HepG2 (cell line): ENCODE measurements at regions not wholly inside any gene's neighbourhood (a gene's known extent, or its start where the extent isn't known, plus 50 kb on each side); places are given as distances from the start of the nearest gene placed in this dataset.

Experiments
- ATAC-seq: fragments of 200-7000 bp; cut with Tn5 transposase; 3 replicates; pipeline ENCODE4 v1.9.1; 2020; ENCODE audit warnings: mild to moderate bottlenecking, moderate library complexity
- BruUV-seq: library from RNA; stranded (reverse); fragments of 400-500 nt; replicated peaks from 2 replicates; lab custom pipeline; 2021; lab: Mats Ljungman, UMichigan
- CTCF ChIA-PET: fragments of 300-600 bp; formaldehyde crosslinking; extraction: SDS; loops from one replicate; lab custom pipeline; 2021; ENCODE audit warnings: low total read pairs, inconsistent platforms, low intra/inter-chr PET ratio; lab: Yijun Ruan, JAX
- POLR2A ChIA-PET: fragments of 350-600 bp; sonication (Branson Sonifier 250); formaldehyde crosslinking; loops from one replicate; lab custom pipeline; 2020; ENCODE audit warnings: antibody characterized with exemption, inconsistent platforms; lab: Yijun Ruan, JAX
- DNase-seq: peaks from one replicate; pipeline ENCODE4 v3.0.0-alpha.2; 2015; ENCODE audit warnings: low spot score
- FAIRE-seq: peaks from 3 replicates; lab custom pipeline; 2011; peaks lifted over from hg19 to GRCh38; lab: Jason Lieb, UNC
- H2AFZ ChIP-seq: one replicate; pipeline ENCODE4 v1.6.1; 2011; ENCODE audit warnings: low read length, inconsistent platforms
- H3K27ac ChIP-seq: fragments of 300-600 bp; 3 replicates; pipeline ENCODE4 v1.8.0; 2011; ENCODE audit warnings: mixed run types, mild to moderate bottlenecking, mixed read lengths, low read length, inconsistent platforms; ENCODE audit not compliant: insufficient read depth; ENCODE audit errors: extremely low read length
- H3K27me3 ChIP-seq, 2 experiments: fragments of 200-600 bp in 1 of 2; 2 replicates in 1 of 2; 3 replicates in 1 of 2; pipeline versions ENCODE4 v1.6.0 to v1.8.0; 2011; ENCODE audit warnings: low read length in 2 of 2, mild to moderate bottlenecking in 2 of 2, moderate library complexity in 2 of 2, inconsistent platforms in 1 of 2; ENCODE audit not compliant: insufficient read depth in 2 of 2, control insufficient read depth in 1 of 2
- H3K36me3 ChIP-seq, 2 experiments: fragments of 200-600 bp in 1 of 2; replicated peaks in 1 of 2; 2 replicates in 1 of 2; 3 replicates in 1 of 2; pipeline versions ENCODE4 v1.5.1 to v1.8.0; 2011; ENCODE audit warnings: low read length in 2 of 2, inconsistent platforms in 1 of 2; ENCODE audit not compliant: insufficient read depth in 2 of 2, control insufficient read depth in 1 of 2
- H3K4me1 ChIP-seq: 2 replicates; pipeline ENCODE4 v1.5.1; 2012; ENCODE audit warnings: low read length, inconsistent platforms; ENCODE audit not compliant: insufficient read depth
- H3K4me2 ChIP-seq: 2 replicates; pipeline ENCODE4 v1.6.0; 2011; ENCODE audit warnings: low read depth, low read length, inconsistent platforms
- H3K4me3 ChIP-seq, 3 experiments: fragments of 200-600 bp in 1 of 3; sonication (generic), shearing (Covaris generic) in 1 of 3; replicated peaks in 1 of 3; 2 replicates each; pipeline ENCODE4 v1.5.1; 2011 to 2016; ENCODE audit warnings: low read length in 3 of 3, inconsistent platforms in 2 of 3, low read depth in 2 of 3, mild to moderate bottlenecking in 2 of 3, control low read depth in 1 of 3, mixed read lengths in 1 of 3; ENCODE audit not compliant: insufficient read depth in 1 of 3
- H3K79me2 ChIP-seq: one replicate; pipeline ENCODE4 v1.6.1; 2011; ENCODE audit warnings: low read length, inconsistent platforms; ENCODE audit not compliant: insufficient read depth
- H3K9ac ChIP-seq: 2 replicates; pipeline ENCODE4 v1.6.0; 2011; ENCODE audit warnings: mild to moderate bottlenecking, low read depth, low read length, inconsistent platforms; ENCODE audit not compliant: insufficient read depth
- H3K9me3 ChIP-seq: 2 replicates; pipeline ENCODE4 v1.5.1; 2012; ENCODE audit warnings: mild to moderate bottlenecking, low read length
- H4K20me1 ChIP-seq: 2 replicates; pipeline ENCODE4 v1.6.0; 2011; ENCODE audit warnings: inconsistent platforms, mild to moderate bottlenecking, low read length, moderate library complexity; ENCODE audit not compliant: insufficient read depth
- BORCS8-MEF2B ChIP-seq: sonication (generic); formaldehyde crosslinking; IDR thresholded peaks from 2 replicates; pipeline ENCODE4 v1.8.0; 2022; ENCODE audit warnings: mild to moderate bottlenecking, missing genetic modification reagents
- CERS6 ChIP-seq: sonication (generic); formaldehyde crosslinking; IDR thresholded peaks from 2 replicates; pipeline ENCODE4 v1.5.0; 2020; ENCODE audit warnings: missing genetic modification reagents
- GABPA ChIP-seq, 2 experiments: IDR thresholded peaks; 2 replicates each; pipeline ENCODE4 v1.6.1; 2011 to 2016; ENCODE audit warnings: low read depth in 2 of 2, low read length in 1 of 2, missing biosample characterization in 1 of 2, missing genetic modification characterization in 1 of 2
- NCOR1 ChIP-seq: fragments of 200-600 bp; sonication (generic); IDR thresholded peaks from 2 replicates; pipeline ENCODE4 v1.7.0; 2017; ENCODE audit warnings: antibody characterized with exemption, low read length, borderline replicate concordance
- ZNF101 ChIP-seq: sonication (generic); formaldehyde crosslinking; IDR thresholded peaks from 2 replicates; pipeline ENCODE4 v1.4.0; 2020; ENCODE audit warnings: mild to moderate bottlenecking, low read depth, missing genetic modification reagents, borderline replicate concordance
- ZNF282 ChIP-seq: fragments of 450-650 bp; IDR thresholded peaks from 2 replicates; pipeline ENCODE4 v1.6.1; 2018; ENCODE audit not compliant: partially characterized antibody
- ZNF3 ChIP-seq: IDR thresholded peaks from 2 replicates; pipeline ENCODE4 v1.7.0; 2017; ENCODE audit warnings: inconsistent platforms
- ZNF512 ChIP-seq: sonication (generic); formaldehyde crosslinking; IDR thresholded peaks from 2 replicates; pipeline ENCODE4 v1.4.0; 2020; ENCODE audit warnings: mild to moderate bottlenecking, missing genetic modification reagents
- ZNF770 ChIP-seq: sonication (generic); formaldehyde crosslinking; IDR thresholded peaks from 2 replicates; pipeline ENCODE4 v1.5.0; 2020; ENCODE audit warnings: mild to moderate bottlenecking, missing genetic modification reagents
- WGBS: methylation state at CpG from one replicate; pipeline ENCODE4 v1.1.6; 2017; ENCODE audit warnings: low lambda C conversion rate; 5-methylcytosine and 5-hydroxymethylcytosine counted together
- in situ Hi-C: cut with HindIII; loops from 2 replicates; pipeline ENCODE4 v1.10.0; 2017; ENCODE audit warnings: low pct_unique_long_range_greater_than_20kb; ENCODE audit not compliant: extremely low pct_ligation_motif_present
- intact Hi-C: fragments of 100-400 bp; cut with micrococcal nuclease; formaldehyde crosslinking; loops from one replicate; pipeline ENCODE4 v1.10.0; 2022; ENCODE audit not compliant: unreplicated experiment

GRCh38 chr16:48459167-48459566 is 74.0 kb upstream of the SIAH1 start (continued):
- TF ChIP-seq CERS6 (CRISPR knock-in tag) (no peak), ZNF101 (CRISPR knock-in tag) (no peak), GABPA (IDR thresholded peaks at IDR 0.05; ENCODE audit: low read depth, low read length) (no peak), GABPA (CRISPR knock-in tag; IDR thresholded peaks at IDR 0.05; ENCODE audit: low read depth) (no peak), ZNF282 (no peak), NCOR1 (no peak), ZNF512 (CRISPR knock-in tag) (no peak), BORCS8-MEF2B (CRISPR knock-in tag) (no peak), ZNF770 (CRISPR knock-in tag) (no peak)

GRCh38 chr16:48454051-48454450 is 68.8 kb upstream of the SIAH1 start:
- 0 out of 2 replicates have a peak, but pooled peaks cover under 1% of the 10 kb centered on the region for H3K4me1 ChIP-seq
- no peak for DNase-seq
- peaks cover 4 to 25% of the 10 kb centered on the region in 2 experiments; a peak in 4 of 5 replicates for H3K27me3 ChIP-seq
- no peak for TF ChIP-seq ZNF3 (CRISPR knock-in tag)
- TF ChIP-seq, all 625 proteins: peak for 0
- Histone ChIP-seq H3K4me3 (no peak overlapping the region), H4K20me1 (no peaks in the 10 kb centered on the region), H2AFZ (no peak overlapping the region), H3K9ac (no peak overlapping the region), H3K9me3 (no peaks in the 10 kb centered on the region), H3K4me2 (no peak overlapping the region), H3K27ac (no peak overlapping the region), H3K79me2 (no peaks in the 10 kb centered on the region), H3K36me3 (no peaks in the 10 kb centered on the region)
- no peak for FAIRE-seq
- no peak for ATAC-seq
- in situ Hi-C loops (no loop called here), intact Hi-C loops (no loop called here)
- POLR2A ChIA-PET, result no interaction called here
- 62% methylated on average over 7 of the region's 7 CpGs for WGBS
- CTCF ChIA-PET, result no interaction called here
- no TSS peak for BruUV-seq
